ENCODE measurements at regions not wholly inside any gene's neighbourhood (a gene's known extent, or its start where the extent isn't known, plus 50 kb on each side); places are given as distances from the start of the nearest gene placed in this dataset.

- CTCF ChIA-PET (ENCODE audit: partially characterized antibody) = interaction anchor here (1.7 to 4.9 kb wide), 2 partner anchors 9 to 28 kb away, joined by 3 to 38 read pairs; no protein-coding TSS in a partner anchor
- WGBS, 2 experiments (ENCODE audit: extremely low coverage in 1 of 2, insufficient coverage in 1 of 2, insufficient read length in 1 of 2, insufficient replicate concordance in 2 of 2, low coverage in 1 of 2, low lambda C conversion rate in 2 of 2, missing lambda C conversion rate in 1 of 2) = 91% methylated on average over 8 of the region's 8 CpGs; no CpG with 5 or more reads in 1 of the 2 experiments
- POLR2A ChIA-PET (ENCODE audit: partially characterized antibody) = no interaction called here
- TF ChIP-seq FOSL1 (IDR thresholded peaks at IDR 0.05; ENCODE audit: insufficient read depth, low read depth, low read length) (no peak), KDM1A (IDR thresholded peaks at IDR 0.05; ENCODE audit: borderline replicate concordance, low read length) (no peak), RXRA (IDR thresholded peaks at IDR 0.05; ENCODE audit: insufficient read depth, low read depth, low read length) (no peak), HDAC2 (IDR thresholded peaks at IDR 0.05; ENCODE audit: borderline replicate concordance in 1 of 2, low read depth in 2 of 2, low read length in 2 of 2) (no peak), E2F6 (IDR thresholded peaks at IDR 0.05) (no peak)
Observed at GRCh38 chr13:30123575-30123974, 183.8 kb downstream of the KATNAL1 start.

More at GRCh38 chr13:30123575-30123974, 183.8 kb downstream of the KATNAL1 start:
- Histone ChIP-seq H3K18ac (ENCODE audit: extremely low read depth, low read length) (no peak overlapping the region), H2BK120ac (replicated peaks; ENCODE audit: low read depth, low read length) (no peak overlapping the region), H4K8ac (ENCODE audit: extremely low read depth, insufficient read depth, low read length) (no peak overlapping the region), H3K79me2 (ENCODE audit: control insufficient read depth in 1 of 2, insufficient read depth in 2 of 2, low read length in 2 of 2) (no peaks in the 10 kb centered on the region), H3K4ac (replicated peaks; ENCODE audit: insufficient read length, low read depth, low read length) (no peak overlapping the region), H4K20me1 (replicated peaks in 1 of 2; ENCODE audit: control insufficient read depth in 1 of 2, insufficient read depth in 2 of 2, low read length in 2 of 2) (no peaks in the 10 kb centered on the region), H4K91ac (replicated peaks; ENCODE audit: insufficient read length, low read length) (no peak overlapping the region), H3K14ac (ENCODE audit: insufficient read length) (no peak overlapping the region), H3K4me1 (replicated peaks in 1 of 4; ENCODE audit: control insufficient read depth in 3 of 4, insufficient read depth in 4 of 4, low read length in 3 of 4) (no peaks in the 10 kb centered on the region), H4K5ac (ENCODE audit: insufficient read length, low read depth, low read length) (no peak overlapping the region), H2BK15ac (ENCODE audit: low read length) (no peak overlapping the region), H3K79me1 (ENCODE audit: low read depth, low read length) (no peaks in the 10 kb centered on the region), H2BK12ac (ENCODE audit: low read depth, low read length) (no peak overlapping the region), H2BK20ac (ENCODE audit: low read length) (no peak overlapping the region), H2AK5ac (ENCODE audit: low read depth, low read length) (no peak overlapping the region; the same call in 1 of the 2 replicates), H3K4me2 (ENCODE audit: insufficient read depth in 1 of 2, low read depth in 2 of 2, low read length in 2 of 2) (no peak overlapping the region), H3K23ac (ENCODE audit: insufficient read length) (no peak overlapping the region), H3K27ac (ENCODE audit: low read depth, low read length) (no peak overlapping the region), H3K23me2 (ENCODE audit: low read depth, low read length) (no peaks in the 10 kb centered on the region; the same call in 1 of the 2 replicates), H3K4me3 (ENCODE audit: extremely low read depth in 1 of 4, insufficient read depth in 2 of 4, low read depth in 3 of 4, low read length in 4 of 4) (no peak overlapping the region), H2AFZ (ENCODE audit: low read length) (no peak overlapping the region), H3K9ac (replicated peaks in 1 of 4; ENCODE audit: extremely low read depth in 1 of 4, low read depth in 3 of 4, low read length in 3 of 4) (no peak overlapping the region), H3K9me3 (ENCODE audit: insufficient read depth in 2 of 2, low read depth in 1 of 2, low read length in 1 of 2) (no peaks in the 10 kb centered on the region), H3K27me3 (replicated peaks in 1 of 4; ENCODE audit: control insufficient read depth in 3 of 4, extremely low read depth in 1 of 4, insufficient read depth in 3 of 4, low read length in 3 of 4) (peaks cover 0 to 2% (median 0%) of the 10 kb centered on the region in 4 experiments; a peak in 1 of 7 replicates), H3K36me3 (ENCODE audit: control insufficient read depth in 2 of 4, insufficient read depth in 4 of 4, low read length in 3 of 4) (no peaks in the 10 kb centered on the region; a peak in 1 of 8 replicates), H2BK5ac (ENCODE audit: low read depth, low read length) (no peak overlapping the region), H3K56ac (replicated peaks; ENCODE audit: insufficient read length, low read depth, low read length) (no peak overlapping the region)
- FAIRE-seq (no peak), DNase-seq (ENCODE audit: low read depth in 1 of 2, low spot score in 2 of 2) (no peak)
